Activated CD8-positive, alpha-beta T cell treated with anti-CD3 and anti-CD28 coated beads for 36 hours (primary cell): ENCODE measurements at regions not wholly inside any gene's neighbourhood (a gene's known extent, or its start where the extent isn't known, plus 50 kb on each side); places are given as distances from the start of the nearest gene placed in this dataset.

Experiments used
- ATAC-seq: fragments of 200-7000 bp; cut with Tn5 transposase; one replicate; pipeline ENCODE4 v1.10.0; 2021; ENCODE audit warnings: mild to moderate bottlenecking, moderate library complexity
- CTCF ChIA-PET: fragments of 350-600 bp; sonication (Branson Sonifier 250); formaldehyde crosslinking; loops from one replicate; lab custom pipeline; 2021; ENCODE audit warnings: antibody characterized with exemption; lab: Charles Lee
- POLR2A ChIA-PET: fragments of 350-600 bp; sonication (Branson Sonifier 250); formaldehyde crosslinking; loops from one replicate; lab custom pipeline; 2021; ENCODE audit warnings: antibody characterized with exemption; lab: Charles Lee
- DNase-seq: peaks from one replicate; pipeline ENCODE4 v3.0.0-alpha.2; 2020
- H3K27ac Mint-ChIP-seq: one replicate; pipeline ENCODE4 v1.8.0; 2021; ENCODE audit warnings: mild to moderate bottlenecking, mixed read lengths
- H3K27me3 Mint-ChIP-seq: one replicate; pipeline ENCODE4 v1.8.0; 2021; ENCODE audit warnings: mixed read lengths
- H3K36me3 Mint-ChIP-seq: one replicate; pipeline ENCODE4 v1.8.0; 2021; ENCODE audit warnings: low read depth, mixed read lengths
- H3K4me1 Mint-ChIP-seq: one replicate; pipeline ENCODE4 v1.8.0; 2021; ENCODE audit warnings: low read depth, mixed read lengths
- H3K4me3 Mint-ChIP-seq: one replicate; pipeline ENCODE4 v1.8.0; 2021; ENCODE audit warnings: mild to moderate bottlenecking, moderate library complexity, mixed read lengths
- H3K9me3 Mint-ChIP-seq: one replicate; pipeline ENCODE4 v1.8.0; 2021; ENCODE audit warnings: mixed read lengths
- intact Hi-C: fragments of 100-400 bp; cut with micrococcal nuclease; formaldehyde crosslinking; loops from one replicate; pipeline ENCODE4 v1.10.0; 2022
- TF ChIP-seq, protein P1 (sequence below): fragments of 200-600 bp; IDR thresholded peaks from one replicate; pipeline ENCODE4 v1.8.0; 2022; ENCODE audit warnings: antibody characterized with exemption, mild to moderate bottlenecking

- no peaks in the 10 kb centered on the region for H3K36me3 Mint-ChIP-seq
- DNase-seq (no peak), ATAC-seq (no peak)
- H3K27ac Mint-ChIP-seq = no peak overlapping the region
- H3K4me3 Mint-ChIP-seq = no peak overlapping the region
- no peaks in the 10 kb centered on the region for H3K9me3 Mint-ChIP-seq
- H3K27me3 Mint-ChIP-seq = peaks cover 3% of the 10 kb centered on the region
- TF ChIP-seq, protein P1, sequence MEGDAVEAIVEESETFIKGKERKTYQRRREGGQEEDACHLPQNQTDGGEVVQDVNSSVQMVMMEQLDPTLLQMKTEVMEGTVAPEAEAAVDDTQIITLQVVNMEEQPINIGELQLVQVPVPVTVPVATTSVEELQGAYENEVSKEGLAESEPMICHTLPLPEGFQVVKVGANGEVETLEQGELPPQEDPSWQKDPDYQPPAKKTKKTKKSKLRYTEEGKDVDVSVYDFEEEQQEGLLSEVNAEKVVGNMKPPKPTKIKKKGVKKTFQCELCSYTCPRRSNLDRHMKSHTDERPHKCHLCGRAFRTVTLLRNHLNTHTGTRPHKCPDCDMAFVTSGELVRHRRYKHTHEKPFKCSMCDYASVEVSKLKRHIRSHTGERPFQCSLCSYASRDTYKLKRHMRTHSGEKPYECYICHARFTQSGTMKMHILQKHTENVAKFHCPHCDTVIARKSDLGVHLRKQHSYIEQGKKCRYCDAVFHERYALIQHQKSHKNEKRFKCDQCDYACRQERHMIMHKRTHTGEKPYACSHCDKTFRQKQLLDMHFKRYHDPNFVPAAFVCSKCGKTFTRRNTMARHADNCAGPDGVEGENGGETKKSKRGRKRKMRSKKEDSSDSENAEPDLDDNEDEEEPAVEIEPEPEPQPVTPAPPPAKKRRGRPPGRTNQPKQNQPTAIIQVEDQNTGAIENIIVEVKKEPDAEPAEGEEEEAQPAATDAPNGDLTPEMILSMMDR = no peak
- no peaks in the 10 kb centered on the region for H3K4me1 Mint-ChIP-seq
- CTCF ChIA-PET = no interaction called here
- POLR2A ChIA-PET = no interaction called here
- intact Hi-C loops = no loop called here
Measured at GRCh38 chr4:14816623-14817261, 185.5 kb upstream of the CPEB2 start.

DNA sequence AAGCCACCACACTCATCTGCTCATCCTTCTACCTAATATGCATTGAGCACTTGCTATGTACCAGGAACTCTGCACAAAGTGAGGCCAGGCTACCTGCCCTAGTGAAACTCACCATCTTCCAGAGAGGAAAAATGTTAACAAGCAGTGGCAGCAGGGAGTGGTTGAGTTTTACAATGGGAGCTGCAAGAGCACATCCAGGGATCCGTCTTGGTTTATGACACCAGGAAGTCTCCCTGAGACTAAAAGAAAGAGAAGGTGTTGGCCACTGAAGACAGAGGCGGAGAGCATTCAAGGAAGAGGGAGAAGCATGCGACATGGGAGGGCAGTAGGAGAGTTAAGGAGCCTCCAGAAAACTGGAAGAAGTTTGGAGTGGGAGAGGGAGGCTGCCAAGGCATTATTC is 178.1 kb upstream of the CPEB2 start:
- POLR2A ChIA-PET = no interaction called here
- Mint-ChIP-seq H3K4me3 (no peak overlapping the region), H3K27ac (no peak overlapping the region), H3K36me3 (no peaks in the 10 kb centered on the region), H3K27me3 (peaks cover 12% of the 10 kb centered on the region), H3K9me3 (no peaks in the 10 kb centered on the region), H3K4me1 (no peaks in the 10 kb centered on the region)
- TF ChIP-seq, protein P1 = no peak
- ATAC-seq (no peak), DNase-seq (no peak)
- CTCF ChIA-PET = no interaction called here
- intact Hi-C loops = no loop called here

- intact Hi-C loops = no loop called here
- ChIA-PET POLR2A (no interaction called here), CTCF (no interaction called here)
- Mint-ChIP-seq H3K36me3 (no peaks in the 10 kb centered on the region), H3K27ac (no peak overlapping the region), H3K27me3 (peaks cover 12% of the 10 kb centered on the region), H3K4me1 (no peaks in the 10 kb centered on the region), H3K4me3 (no peak overlapping the region), H3K9me3 (no peaks in the 10 kb centered on the region)
- no peak for DNase-seq
- ATAC-seq = no peak
- TF ChIP-seq, protein P1 = no peak
Measured at GRCh38 chr4:14827111-14827510, 175.2 kb upstream of the CPEB2 start.

DNA sequence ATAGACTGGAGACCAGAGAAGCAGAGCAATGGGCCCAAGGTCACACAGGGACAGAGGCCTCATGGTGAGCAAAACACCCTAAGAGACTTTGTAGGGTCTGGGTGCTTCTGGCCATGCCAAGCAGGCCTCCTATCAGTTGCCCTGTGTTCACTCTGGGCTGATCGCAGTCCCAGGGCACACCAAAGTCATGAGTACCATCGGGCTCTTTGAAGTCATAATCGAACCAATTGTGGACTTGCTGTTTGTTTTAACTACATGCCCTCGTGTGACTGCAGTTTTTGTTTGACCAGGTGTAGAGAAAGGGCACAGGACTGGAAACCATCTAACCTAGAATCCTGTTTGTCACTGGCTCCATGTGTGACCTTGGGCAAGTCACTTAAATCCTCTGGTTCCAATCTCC is 172.5 kb upstream of the CPEB2 start:
- peaks cover 9% of the 10 kb centered on the region for H3K27me3 Mint-ChIP-seq
- TF ChIP-seq, protein P1 = no peak
- H3K4me1 Mint-ChIP-seq = no peaks in the 10 kb centered on the region
- DNase-seq (no peak), ATAC-seq (no peak)
- no peak overlapping the region for H3K27ac Mint-ChIP-seq
- no peaks in the 10 kb centered on the region for H3K36me3 Mint-ChIP-seq
- ChIA-PET CTCF (no interaction called here), POLR2A (no interaction called here)
- no peak overlapping the region for H3K4me3 Mint-ChIP-seq
- no peaks in the 10 kb centered on the region for H3K9me3 Mint-ChIP-seq
- intact Hi-C loops = no loop called here

DNA sequence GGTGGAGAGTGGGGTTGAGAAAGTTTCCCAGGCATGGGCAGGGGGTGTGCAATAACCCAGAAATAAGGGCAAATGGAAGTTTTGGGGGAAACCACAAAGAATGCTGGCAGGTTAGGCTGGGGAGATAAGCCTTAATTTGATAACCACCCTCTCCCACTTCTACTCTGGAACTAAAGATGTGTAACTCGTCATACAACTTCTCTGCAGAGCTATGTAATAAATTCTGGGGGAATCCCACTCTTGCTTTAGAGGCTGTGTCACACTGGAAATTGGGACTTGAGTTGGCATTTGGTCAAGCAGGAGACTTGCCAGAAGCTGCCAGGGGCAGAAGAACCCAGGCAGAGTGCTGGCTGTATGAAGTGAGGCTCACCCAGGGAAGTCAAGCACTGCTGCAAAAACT is 170.9 kb upstream of the CPEB2 start:
- ChIA-PET POLR2A (no interaction called here), CTCF (no interaction called here)
- Mint-ChIP-seq H3K9me3 (no peaks in the 10 kb centered on the region), H3K4me3 (no peak overlapping the region), H3K4me1 (no peaks in the 10 kb centered on the region), H3K36me3 (no peaks in the 10 kb centered on the region), H3K27ac (no peak overlapping the region), H3K27me3 (peaks cover 3% of the 10 kb centered on the region)
- DNase-seq = no peak
- intact Hi-C loops = no loop called here
- no peak for ATAC-seq
- TF ChIP-seq, protein P1 = no peak
